HepG2 (cell line): ENCODE measurements at regions not wholly inside any gene's neighbourhood (a gene's known extent, or its start where the extent isn't known, plus 50 kb on each side); places are given as distances from the start of the nearest gene placed in this dataset.

Source experiments
- CBX1 ChIP-seq: IDR thresholded peaks from one replicate; pipeline ENCODE4 v1.6.1; 2016; ENCODE audit warnings: antibody characterized with exemption, low read depth
- EEA1 ChIP-seq: sonication (generic); formaldehyde crosslinking; IDR thresholded peaks from 2 replicates; pipeline ENCODE4 v1.5.1; 2020; ENCODE audit warnings: mild to moderate bottlenecking, missing genetic modification reagents, borderline replicate concordance
- KAT2B ChIP-seq: fragments of 150-350 bp; IDR thresholded peaks from 2 replicates; pipeline ENCODE4 v1.6.1; 2014; ENCODE audit warnings: low read depth, low read length, borderline replicate concordance
- SAP130 ChIP-seq: IDR thresholded peaks from 2 replicates; pipeline ENCODE4 v1.6.1; 2016; ENCODE audit warnings: low read depth
- SCMH1 ChIP-seq: sonication (generic); formaldehyde crosslinking; IDR thresholded peaks from 2 replicates; pipeline ENCODE4 v1.9.0; 2021; ENCODE audit warnings: missing genetic modification reagents, mild to moderate bottlenecking, borderline replicate concordance
- SSRP1 ChIP-seq: IDR thresholded peaks from 2 replicates; pipeline ENCODE4 v1.6.1; 2016; ENCODE audit warnings: control low read depth
- TBX2 ChIP-seq: sonication (generic); formaldehyde crosslinking; IDR thresholded peaks from 2 replicates; pipeline ENCODE4 v1.5.0; 2020; ENCODE audit warnings: missing genetic modification reagents, mild to moderate bottlenecking, borderline replicate concordance
- ZFP36L2 ChIP-seq: sonication (generic); formaldehyde crosslinking; IDR thresholded peaks from 2 replicates; pipeline ENCODE4 v1.4.0; 2020; ENCODE audit warnings: missing genetic modification reagents
- ZNF20 ChIP-seq: sonication (generic); formaldehyde crosslinking; IDR thresholded peaks from 2 replicates; pipeline ENCODE4 v1.4.0; 2020; ENCODE audit warnings: mild to moderate bottlenecking, moderate library complexity, missing genetic modification reagents
- ZNF441 ChIP-seq: sonication (generic); formaldehyde crosslinking; IDR thresholded peaks from 2 replicates; pipeline ENCODE4 v1.7.0; 2021; ENCODE audit warnings: missing genetic modification reagents, borderline replicate concordance
- TF ChIP-seq, protein P1 (sequence below): sonication (generic); formaldehyde crosslinking; IDR thresholded peaks from 2 replicates; pipeline ENCODE4 v1.5.0; 2020; ENCODE audit warnings: mild to moderate bottlenecking, missing genetic modification reagents, borderline replicate concordance
- TF ChIP-seq, protein P2 (sequence below): sonication (generic); formaldehyde crosslinking; IDR thresholded peaks from 2 replicates; pipeline ENCODE4 v1.5.0; 2020; ENCODE audit warnings: mild to moderate bottlenecking, missing genetic modification reagents, borderline replicate concordance

DNA sequence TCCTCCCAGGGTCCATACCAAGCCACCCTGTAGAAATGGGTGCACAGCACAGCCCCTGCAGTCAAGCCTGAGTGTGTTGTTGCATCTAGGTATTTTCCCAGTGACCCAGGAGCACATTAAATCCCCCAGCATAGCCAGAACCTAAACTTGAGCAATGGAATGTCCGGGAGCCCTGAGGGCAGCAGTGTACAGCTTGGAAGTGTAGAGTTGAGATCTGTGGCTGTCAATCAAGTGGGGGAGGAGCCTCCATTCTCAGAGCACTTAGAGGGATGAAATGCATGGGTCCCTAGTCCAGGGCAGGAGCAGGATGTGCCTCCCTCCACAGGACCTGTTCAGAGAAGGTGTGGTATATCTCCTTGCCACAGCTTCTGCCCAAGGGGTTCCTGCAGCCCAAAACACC is 885.1 kb downstream of the CCSER2 start (continued):
- TF ChIP-seq, protein P1, sequence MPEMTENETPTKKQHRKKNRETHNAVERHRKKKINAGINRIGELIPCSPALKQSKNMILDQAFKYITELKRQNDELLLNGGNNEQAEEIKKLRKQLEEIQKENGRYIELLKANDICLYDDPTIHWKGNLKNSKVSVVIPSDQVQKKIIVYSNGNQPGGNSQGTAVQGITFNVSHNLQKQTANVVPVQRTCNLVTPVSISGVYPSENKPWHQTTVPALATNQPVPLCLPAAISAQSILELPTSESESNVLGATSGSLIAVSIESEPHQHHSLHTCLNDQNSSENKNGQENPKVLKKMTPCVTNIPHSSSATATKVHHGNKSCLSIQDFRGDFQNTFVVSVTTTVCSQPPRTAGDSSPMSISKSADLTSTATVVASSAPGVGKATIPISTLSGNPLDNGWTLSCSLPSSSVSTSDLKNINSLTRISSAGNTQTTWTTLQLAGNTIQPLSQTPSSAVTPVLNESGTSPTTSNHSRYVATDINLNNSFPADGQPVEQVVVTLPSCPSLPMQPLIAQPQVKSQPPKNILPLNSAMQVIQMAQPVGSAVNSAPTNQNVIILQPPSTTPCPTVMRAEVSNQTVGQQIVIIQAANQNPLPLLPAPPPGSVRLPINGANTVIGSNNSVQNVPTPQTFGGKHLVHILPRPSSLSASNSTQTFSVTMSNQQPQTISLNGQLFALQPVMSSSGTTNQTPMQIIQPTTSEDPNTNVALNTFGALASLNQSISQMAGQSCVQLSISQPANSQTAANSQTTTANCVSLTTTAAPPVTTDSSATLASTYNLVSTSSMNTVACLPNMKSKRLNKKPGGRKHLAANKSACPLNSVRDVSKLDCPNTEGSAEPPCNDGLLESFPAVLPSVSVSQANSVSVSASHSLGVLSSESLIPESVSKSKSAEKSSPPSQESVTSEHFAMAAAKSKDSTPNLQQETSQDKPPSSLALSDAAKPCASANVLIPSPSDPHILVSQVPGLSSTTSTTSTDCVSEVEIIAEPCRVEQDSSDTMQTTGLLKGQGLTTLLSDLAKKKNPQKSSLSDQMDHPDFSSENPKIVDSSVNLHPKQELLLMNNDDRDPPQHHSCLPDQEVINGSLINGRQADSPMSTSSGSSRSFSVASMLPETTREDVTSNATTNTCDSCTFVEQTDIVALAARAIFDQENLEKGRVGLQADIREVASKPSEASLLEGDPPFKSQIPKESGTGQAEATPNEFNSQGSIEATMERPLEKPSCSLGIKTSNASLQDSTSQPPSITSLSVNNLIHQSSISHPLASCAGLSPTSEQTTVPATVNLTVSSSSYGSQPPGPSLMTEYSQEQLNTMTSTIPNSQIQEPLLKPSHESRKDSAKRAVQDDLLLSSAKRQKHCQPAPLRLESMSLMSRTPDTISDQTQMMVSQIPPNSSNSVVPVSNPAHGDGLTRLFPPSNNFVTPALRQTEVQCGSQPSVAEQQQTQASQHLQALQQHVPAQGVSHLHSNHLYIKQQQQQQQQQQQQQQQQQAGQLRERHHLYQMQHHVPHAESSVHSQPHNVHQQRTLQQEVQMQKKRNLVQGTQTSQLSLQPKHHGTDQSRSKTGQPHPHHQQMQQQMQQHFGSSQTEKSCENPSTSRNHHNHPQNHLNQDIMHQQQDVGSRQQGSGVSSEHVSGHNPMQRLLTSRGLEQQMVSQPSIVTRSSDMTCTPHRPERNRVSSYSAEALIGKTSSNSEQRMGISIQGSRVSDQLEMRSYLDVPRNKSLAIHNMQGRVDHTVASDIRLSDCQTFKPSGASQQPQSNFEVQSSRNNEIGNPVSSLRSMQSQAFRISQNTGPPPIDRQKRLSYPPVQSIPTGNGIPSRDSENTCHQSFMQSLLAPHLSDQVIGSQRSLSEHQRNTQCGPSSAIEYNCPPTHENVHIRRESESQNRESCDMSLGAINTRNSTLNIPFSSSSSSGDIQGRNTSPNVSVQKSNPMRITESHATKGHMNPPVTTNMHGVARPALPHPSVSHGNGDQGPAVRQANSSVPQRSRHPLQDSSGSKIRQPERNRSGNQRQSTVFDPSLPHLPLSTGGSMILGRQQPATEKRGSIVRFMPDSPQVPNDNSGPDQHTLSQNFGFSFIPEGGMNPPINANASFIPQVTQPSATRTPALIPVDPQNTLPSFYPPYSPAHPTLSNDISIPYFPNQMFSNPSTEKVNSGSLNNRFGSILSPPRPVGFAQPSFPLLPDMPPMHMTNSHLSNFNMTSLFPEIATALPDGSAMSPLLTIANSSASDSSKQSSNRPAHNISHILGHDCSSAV (CRISPR knock-in tag) = no peak
- TF ChIP-seq ZNF20 = no peak
- no peak for TF ChIP-seq EEA1 (CRISPR knock-in tag)
- TF ChIP-seq TBX2 (CRISPR knock-in tag) = no peak
- no peak for TF ChIP-seq SSRP1 (CRISPR knock-in tag)
- no peak for TF ChIP-seq KAT2B
- no peak for TF ChIP-seq CBX1
- TF ChIP-seq SCMH1 = no peak
- TF ChIP-seq ZFP36L2 (CRISPR knock-in tag) = no peak
- TF ChIP-seq, protein P2, sequence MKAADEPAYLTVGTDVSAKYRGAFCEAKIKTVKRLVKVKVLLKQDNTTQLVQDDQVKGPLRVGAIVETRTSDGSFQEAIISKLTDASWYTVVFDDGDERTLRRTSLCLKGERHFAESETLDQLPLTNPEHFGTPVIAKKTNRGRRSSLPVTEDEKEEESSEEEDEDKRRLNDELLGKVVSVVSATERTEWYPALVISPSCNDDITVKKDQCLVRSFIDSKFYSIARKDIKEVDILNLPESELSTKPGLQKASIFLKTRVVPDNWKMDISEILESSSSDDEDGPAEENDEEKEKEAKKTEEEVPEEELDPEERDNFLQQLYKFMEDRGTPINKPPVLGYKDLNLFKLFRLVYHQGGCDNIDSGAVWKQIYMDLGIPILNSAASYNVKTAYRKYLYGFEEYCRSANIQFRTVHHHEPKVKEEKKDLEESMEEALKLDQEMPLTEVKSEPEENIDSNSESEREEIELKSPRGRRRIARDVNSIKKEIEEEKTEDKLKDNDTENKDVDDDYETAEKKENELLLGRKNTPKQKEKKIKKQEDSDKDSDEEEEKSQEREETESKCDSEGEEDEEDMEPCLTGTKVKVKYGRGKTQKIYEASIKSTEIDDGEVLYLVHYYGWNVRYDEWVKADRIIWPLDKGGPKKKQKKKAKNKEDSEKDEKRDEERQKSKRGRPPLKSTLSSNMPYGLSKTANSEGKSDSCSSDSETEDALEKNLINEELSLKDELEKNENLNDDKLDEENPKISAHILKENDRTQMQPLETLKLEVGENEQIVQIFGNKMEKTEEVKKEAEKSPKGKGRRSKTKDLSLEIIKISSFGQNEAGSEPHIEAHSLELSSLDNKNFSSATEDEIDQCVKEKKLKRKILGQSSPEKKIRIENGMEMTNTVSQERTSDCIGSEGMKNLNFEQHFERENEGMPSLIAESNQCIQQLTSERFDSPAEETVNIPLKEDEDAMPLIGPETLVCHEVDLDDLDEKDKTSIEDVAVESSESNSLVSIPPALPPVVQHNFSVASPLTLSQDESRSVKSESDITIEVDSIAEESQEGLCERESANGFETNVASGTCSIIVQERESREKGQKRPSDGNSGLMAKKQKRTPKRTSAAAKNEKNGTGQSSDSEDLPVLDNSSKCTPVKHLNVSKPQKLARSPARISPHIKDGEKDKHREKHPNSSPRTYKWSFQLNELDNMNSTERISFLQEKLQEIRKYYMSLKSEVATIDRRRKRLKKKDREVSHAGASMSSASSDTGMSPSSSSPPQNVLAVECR = no peak
- TF ChIP-seq ZNF441 = no peak
- TF ChIP-seq SAP130 (CRISPR knock-in tag) = no peak
